ENCODE measurements at regions not wholly inside any gene's neighbourhood (a gene's known extent, or its start where the extent isn't known, plus 50 kb on each side); places are given as distances from the start of the nearest gene placed in this dataset.

GRCh38 chrX:106220177-106220576 lies 52.1 kb downstream of the PWWP3B start:
- Histone ChIP-seq H3K36me3 (replicated peaks; ENCODE audit: insufficient read depth, low read length) (no peaks in the 10 kb centered on the region), H3K9me2 (replicated peaks; ENCODE audit: insufficient read depth, low read length) (no peaks in the 10 kb centered on the region), H3K9ac (ENCODE audit: low read length) (no peak overlapping the region), H2AFZ (ENCODE audit: low read length) (no peak overlapping the region), H3F3A (ENCODE audit: insufficient read depth, low read length) (no peaks in the 10 kb centered on the region), H3K27me3 (replicated peaks; ENCODE audit: insufficient read depth, low read length) (no peaks in the 10 kb centered on the region), H4K20me1 (ENCODE audit: insufficient read depth, low read length) (no peaks in the 10 kb centered on the region), H3K4me3 (ENCODE audit: low read length) (no peak overlapping the region), H3K27ac (ENCODE audit: low read length) (no peak overlapping the region), H3K9me3 (replicated peaks; ENCODE audit: insufficient read depth, low read length) (no peaks in the 10 kb centered on the region), H3K4me2 (ENCODE audit: low read depth, low read length) (no peak overlapping the region), H3K79me2 (ENCODE audit: low read length) (no peaks in the 10 kb centered on the region), H3K4me1 (ENCODE audit: low read length) (no peaks in the 10 kb centered on the region)
- TF ChIP-seq EZH2 (optimal IDR thresholded peaks at IDR 0.05; ENCODE audit: low read depth, low read length) (no peak), CTCF (IDR thresholded peaks at IDR 0.05; ENCODE audit: low read length) (peak; percentile 24)
- no peak for DNase-seq

DNA sequence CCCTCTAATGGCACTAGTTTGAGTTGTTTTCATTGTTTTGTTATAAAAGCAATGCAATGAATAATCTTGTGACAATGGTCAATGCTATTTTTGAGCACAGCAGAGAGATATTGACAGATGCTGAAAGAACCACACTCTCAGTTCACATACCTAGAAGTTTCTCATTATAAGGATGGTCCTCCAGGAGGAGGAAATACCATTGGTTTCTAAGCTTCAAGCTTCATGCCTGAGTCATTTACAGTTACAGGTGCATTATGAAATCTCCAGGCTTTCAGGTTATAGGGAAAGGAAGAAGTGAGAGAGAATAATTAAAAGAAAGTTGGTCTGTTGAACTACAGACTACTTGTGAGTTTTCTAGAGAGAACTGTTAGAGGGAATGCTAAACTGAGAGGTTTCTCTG lies 75.3 kb downstream of the PWWP3B start:
- Histone ChIP-seq H3K27me3 (replicated peaks; ENCODE audit: insufficient read depth, low read length) (no peaks in the 10 kb centered on the region), H4K20me1 (ENCODE audit: insufficient read depth, low read length) (no peaks in the 10 kb centered on the region), H3K27ac (ENCODE audit: low read length) (no peak overlapping the region), H3K9ac (ENCODE audit: low read length) (no peak overlapping the region), H3K4me1 (ENCODE audit: low read length) (no peaks in the 10 kb centered on the region), H3K9me3 (replicated peaks; ENCODE audit: insufficient read depth, low read length) (no peaks in the 10 kb centered on the region), H3K4me3 (ENCODE audit: low read length) (no peak overlapping the region), H3K4me2 (ENCODE audit: low read depth, low read length) (no peak overlapping the region), H3F3A (ENCODE audit: insufficient read depth, low read length) (0 out of 2 replicates have a peak, but pooled peaks cover 3% of the 10 kb centered on the region), H2AFZ (ENCODE audit: low read length) (no peak overlapping the region), H3K36me3 (replicated peaks; ENCODE audit: insufficient read depth, low read length) (no peaks in the 10 kb centered on the region), H3K79me2 (ENCODE audit: low read length) (no peaks in the 10 kb centered on the region), H3K9me2 (replicated peaks; ENCODE audit: insufficient read depth, low read length) (no peaks in the 10 kb centered on the region)
- peak; percentile 19 for DNase-seq
- no peak for TF ChIP-seq EZH2phosphoT487 (IDR thresholded peaks at IDR 0.05; ENCODE audit: low read length)

DNA sequence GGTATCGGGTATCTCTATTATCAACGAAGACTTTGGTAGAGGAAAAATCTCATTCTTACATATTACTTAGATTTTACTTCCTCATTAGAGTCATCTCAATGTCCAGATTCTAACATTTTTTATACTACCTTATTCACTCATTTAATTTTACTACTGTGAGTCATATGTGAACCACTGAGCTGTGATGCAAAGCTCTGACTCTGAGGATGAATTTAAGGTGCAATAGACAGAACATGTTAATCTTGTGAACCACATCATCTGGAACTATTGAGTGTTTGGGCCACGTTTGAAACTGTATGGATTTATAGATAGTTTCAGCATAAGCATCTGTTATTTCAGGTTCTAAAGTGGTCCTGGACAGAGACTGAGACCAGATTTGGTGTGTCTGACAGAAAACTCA lies 78.4 kb downstream of the PWWP3B start:
- Histone ChIP-seq H3K27me3 (replicated peaks; ENCODE audit: insufficient read depth, low read length) (no peaks in the 10 kb centered on the region), H3K9me2 (replicated peaks; ENCODE audit: insufficient read depth, low read length) (no peaks in the 10 kb centered on the region), H3K36me3 (replicated peaks; ENCODE audit: insufficient read depth, low read length) (no peaks in the 10 kb centered on the region), H3K9me3 (replicated peaks; ENCODE audit: insufficient read depth, low read length) (no peaks in the 10 kb centered on the region), H3K4me3 (ENCODE audit: low read length) (no peak overlapping the region), H4K20me1 (ENCODE audit: insufficient read depth, low read length) (no peaks in the 10 kb centered on the region), H3F3A (ENCODE audit: insufficient read depth, low read length) (0 out of 2 replicates have a peak, but pooled peaks cover 3% of the 10 kb centered on the region), H3K9ac (ENCODE audit: low read length) (no peak overlapping the region), H2AFZ (ENCODE audit: low read length) (no peak overlapping the region), H3K4me1 (ENCODE audit: low read length) (no peaks in the 10 kb centered on the region), H3K79me2 (ENCODE audit: low read length) (no peaks in the 10 kb centered on the region), H3K27ac (ENCODE audit: low read length) (no peak overlapping the region), H3K4me2 (ENCODE audit: low read depth, low read length) (no peak overlapping the region)
- DNase-seq = no peak
- TF ChIP-seq EZH2phosphoT487 (IDR thresholded peaks at IDR 0.05; ENCODE audit: low read length) (no peak), EZH2 (optimal IDR thresholded peaks at IDR 0.05; ENCODE audit: low read depth, low read length) (no peak), CTCF (IDR thresholded peaks at IDR 0.05; ENCODE audit: low read length) (no peak)

- Histone ChIP-seq H3K9me3 (replicated peaks; ENCODE audit: insufficient read depth, low read length) (no peaks in the 10 kb centered on the region), H3K79me2 (ENCODE audit: low read length) (no peaks in the 10 kb centered on the region)
Observed at GRCh38 chrX:106247162-106247561, 79.1 kb downstream of the PWWP3B start.

More at GRCh38 chrX:106247162-106247561, 79.1 kb downstream of the PWWP3B start:
- H2AFZ ChIP-seq (ENCODE audit: low read length) = no peak overlapping the region
- no peak overlapping the region for H3K4me3 ChIP-seq (ENCODE audit: low read length)
- no peaks in the 10 kb centered on the region for H4K20me1 ChIP-seq (ENCODE audit: insufficient read depth, low read length)
- no peak for TF ChIP-seq EZH2 (optimal IDR thresholded peaks at IDR 0.05; ENCODE audit: low read depth, low read length)
- TF ChIP-seq EZH2phosphoT487 (IDR thresholded peaks at IDR 0.05; ENCODE audit: low read length) = no peak
- TF ChIP-seq CTCF (IDR thresholded peaks at IDR 0.05; ENCODE audit: low read length) = no peak
- H3K36me3 ChIP-seq (replicated peaks; ENCODE audit: insufficient read depth, low read length) = no peaks in the 10 kb centered on the region
- H3K27me3 ChIP-seq (replicated peaks; ENCODE audit: insufficient read depth, low read length) = no peaks in the 10 kb centered on the region
- H3F3A ChIP-seq (ENCODE audit: insufficient read depth, low read length) = 0 out of 2 replicates have a peak, but pooled peaks cover 3% of the 10 kb centered on the region
- H3K9ac ChIP-seq (ENCODE audit: low read length) = no peak overlapping the region
- no peak for DNase-seq
- H3K9me2 ChIP-seq (replicated peaks; ENCODE audit: insufficient read depth, low read length) = no peaks in the 10 kb centered on the region
- no peak overlapping the region for H3K4me2 ChIP-seq (ENCODE audit: low read depth, low read length)
- H3K4me1 ChIP-seq (ENCODE audit: low read length) = no peaks in the 10 kb centered on the region
- H3K27ac ChIP-seq (ENCODE audit: low read length) = no peak overlapping the region

Measured in MM.1S (cell line).